Small intestine (tissue), 7 donors: ENCODE measurements at regions not wholly inside any gene's neighbourhood (a gene's known extent, or its start where the extent isn't known, plus 50 kb on each side); places are given as distances from the start of the nearest gene placed in this dataset.

Experiments
- DNase-seq, 2 donors: peaks; one replicate each; pipeline versions ENCODE4 v3.0.0 to v3.0.0-alpha.2; 2013
- FAIRE-seq: peaks from 2 replicates; lab custom pipeline; 2012; peaks lifted over from hg19 to GRCh38; lab: Jason Lieb, UNC
- H3K27ac ChIP-seq, 3 donors: one replicate each; pipeline ENCODE4 v1.5.1; 2013; ENCODE audit warnings: low read length in 2 of 3, mild to moderate bottlenecking in 2 of 3, control low read depth in 1 of 3, inconsistent platforms in 1 of 3, low read depth in 1 of 3, moderate library complexity in 1 of 3
- H3K27me3 ChIP-seq, 3 donors: one replicate each; pipeline ENCODE4 v1.6.1; 2013; ENCODE audit warnings: low read length in 3 of 3, inconsistent platforms in 1 of 3; ENCODE audit not compliant: control insufficient read depth in 3 of 3, insufficient read depth in 3 of 3
- H3K36me3 ChIP-seq, 3 donors: one replicate each; pipeline ENCODE4 v1.6.1; 2013; ENCODE audit warnings: low read length in 3 of 3, inconsistent platforms in 1 of 3, low read depth in 1 of 3, mild to moderate bottlenecking in 1 of 3, moderate library complexity in 1 of 3; ENCODE audit not compliant: control insufficient read depth in 3 of 3, insufficient read depth in 2 of 3
- H3K4me1 ChIP-seq, 3 donors: one replicate each; pipeline ENCODE4 v1.6.1; 2013; ENCODE audit warnings: low read length in 2 of 3, inconsistent platforms in 1 of 3, low read depth in 1 of 3, mild to moderate bottlenecking in 1 of 3, moderate library complexity in 1 of 3; ENCODE audit not compliant: control insufficient read depth in 3 of 3, insufficient read depth in 2 of 3
- H3K4me3 ChIP-seq, 3 donors: one replicate each; pipeline ENCODE4 v1.5.1; 2013; ENCODE audit warnings: low read length in 3 of 3, control low read depth in 1 of 3, inconsistent platforms in 1 of 3, low read depth in 1 of 3, mild to moderate bottlenecking in 1 of 3, moderate library complexity in 1 of 3
- H3K9me3 ChIP-seq, 2 donors: one replicate each; pipeline ENCODE4 v1.6.1; 2013; ENCODE audit warnings: low read depth in 1 of 2, low read length in 1 of 2; ENCODE audit not compliant: control insufficient read depth in 2 of 2, insufficient read depth in 1 of 2
- WGBS, 3 donors: extraction: QIAGEN DNeasy Blood & Tissue Kit; methylation state at CpG; one replicate each; pipeline ENCODE4 v1.1.7; 2013; 5-methylcytosine and 5-hydroxymethylcytosine counted together
- donor health status: healthy with polysubstance abuse.
- donor health status: control.
- donor health status: control.
- donor health status: Bipolar disorder and iron deficiency.
- donor health status: healthy.

GRCh38 chr6:163893609-163894189 lies 479.2 kb downstream of the QKI start:
- Histone ChIP-seq H3K27ac (no peak overlapping the region), H3K36me3 (no peaks in the 10 kb centered on the region), H3K4me3 (no peak overlapping the region), H3K4me1 (no peaks in the 10 kb centered on the region), H3K9me3 (no peaks in the 10 kb centered on the region), H3K27me3 (no peaks in the 10 kb centered on the region)
- WGBS, 3 donors: 67 to 75% (median 72%) methylated on average over 4 of the region's 4 CpGs
- FAIRE-seq (no peak), DNase-seq (no peak)

GRCh38 chr6:163892824-163893561 lies 478.5 kb downstream of the QKI start:
- DNase-seq: no peak
- Histone ChIP-seq H3K27me3 (no peaks in the 10 kb centered on the region), H3K36me3 (no peaks in the 10 kb centered on the region), H3K4me3 (no peak overlapping the region), H3K4me1 (no peaks in the 10 kb centered on the region), H3K27ac (no peak overlapping the region), H3K9me3 (no peaks in the 10 kb centered on the region)
- 89 to 92% (median 89%) methylated on average over 12 of the region's 12 CpGs for WGBS, 3 donors
- FAIRE-seq: no peak

- 70 to 88% (median 78%) methylated on average over 3 of the region's 3 CpGs for WGBS, 3 donors
- Histone ChIP-seq H3K4me3 (no peak overlapping the region), H3K36me3 (no peaks in the 10 kb centered on the region), H3K27me3 (no peaks in the 10 kb centered on the region), H3K4me1 (no peaks in the 10 kb centered on the region), H3K27ac (no peak overlapping the region), H3K9me3 (no peaks in the 10 kb centered on the region)
- DNase-seq (no peak), FAIRE-seq (no peak)
Measured at GRCh38 chr6:163889904-163890514, 475.5 kb downstream of the QKI start.

GRCh38 chr6:163888030-163888819 lies 473.7 kb downstream of the QKI start:
- H3K27ac ChIP-seq: no peak overlapping the region
- no peak overlapping the region for H3K4me3 ChIP-seq
- DNase-seq (no peak), FAIRE-seq (no peak)
- WGBS, 3 donors: 75 to 90% (median 89%) methylated on average over 2 of the region's 2 CpGs
- H3K27me3 ChIP-seq: no peaks in the 10 kb centered on the region
- H3K9me3 ChIP-seq: no peaks in the 10 kb centered on the region
- H3K4me1 ChIP-seq: no peaks in the 10 kb centered on the region
- no peaks in the 10 kb centered on the region for H3K36me3 ChIP-seq

- no peak overlapping the region for H3K4me3 ChIP-seq
- FAIRE-seq (no peak), DNase-seq (no peak)
- no peaks in the 10 kb centered on the region for H3K36me3 ChIP-seq
- H3K9me3 ChIP-seq: no peaks in the 10 kb centered on the region
- no peak overlapping the region for H3K27ac ChIP-seq
- 68 to 80% (median 78%) methylated on average over 1 of the region's 1 CpG for WGBS, 3 donors
- no peaks in the 10 kb centered on the region for H3K27me3 ChIP-seq
- no peaks in the 10 kb centered on the region for H3K4me1 ChIP-seq
Measured at GRCh38 chr6:163886428-163886827, 471.9 kb downstream of the QKI start.

GRCh38 chr6:163883984-163884383 lies 469.5 kb downstream of the QKI start:
- no peak for DNase-seq
- no peaks in the 10 kb centered on the region for H3K36me3 ChIP-seq
- no peaks in the 10 kb centered on the region for H3K9me3 ChIP-seq
- WGBS, 3 donors: 84 to 87% (median 86%) methylated on average over 3 of the region's 3 CpGs
- FAIRE-seq: no peak
- no peak overlapping the region for H3K27ac ChIP-seq
- H3K4me3 ChIP-seq: no peak overlapping the region
- H3K4me1 ChIP-seq: no peaks in the 10 kb centered on the region
- no peaks in the 10 kb centered on the region for H3K27me3 ChIP-seq

GRCh38 chr6:163878698-163879097 lies 464.2 kb downstream of the QKI start:
- Histone ChIP-seq H3K27ac (no peak overlapping the region), H3K9me3 (peaks cover 0 to 3% of the 10 kb centered on the region in 2 donors), H3K4me1 (no peaks in the 10 kb centered on the region), H3K27me3 (no peaks in the 10 kb centered on the region), H3K36me3 (no peaks in the 10 kb centered on the region), H3K4me3 (no peak overlapping the region)
- DNase-seq (no peak), FAIRE-seq (no peak)
- WGBS, 3 donors: 45 to 68% (median 50%) methylated on average over 2 of the region's 2 CpGs

- DNase-seq (no peak), FAIRE-seq (no peak)
- H3K4me3 ChIP-seq: no peak overlapping the region
- peaks cover 0 to 3% of the 10 kb centered on the region in 2 donors for H3K9me3 ChIP-seq
- H3K27ac ChIP-seq: no peak overlapping the region
- no peaks in the 10 kb centered on the region for H3K4me1 ChIP-seq
- WGBS, 3 donors: 82 to 86% (median 86%) methylated on average over 15 of the region's 15 CpGs
- no peaks in the 10 kb centered on the region for H3K27me3 ChIP-seq
- H3K36me3 ChIP-seq: no peaks in the 10 kb centered on the region
Measured at GRCh38 chr6:163877877-163878639, 463.5 kb downstream of the QKI start.
